HEK293T (cell line): ENCODE measurements at regions not wholly inside any gene's neighbourhood (a gene's known extent, or its start where the extent isn't known, plus 50 kb on each side); places are given as distances from the start of the nearest gene placed in this dataset.

Source experiments
- ARNT ChIP-seq: fragments of 450-650 bp; IDR thresholded peaks from 2 replicates; pipeline ENCODE4 v1.6.1; 2017; ENCODE audit warnings: mild to moderate bottlenecking
- BHLHE40 ChIP-seq: fragments of 450-650 bp; IDR thresholded peaks from 2 replicates; pipeline ENCODE4 v1.6.1; 2016; ENCODE audit warnings: mild to moderate bottlenecking, moderate library complexity, borderline replicate concordance
- ELF4 ChIP-seq: fragments of 450-650 bp; IDR thresholded peaks from 2 replicates; pipeline ENCODE4 v1.6.1; 2017; ENCODE audit warnings: antibody characterized with exemption
- FOXK2 ChIP-seq: fragments of 450-650 bp; IDR thresholded peaks from 2 replicates; pipeline ENCODE4 v1.6.1; 2016; ENCODE audit warnings: mild to moderate bottlenecking
- FOXM1 ChIP-seq: fragments of 450-650 bp; IDR thresholded peaks from 2 replicates; pipeline ENCODE4 v1.6.1; 2017; ENCODE audit warnings: mild to moderate bottlenecking, borderline replicate concordance
- NFRKB ChIP-seq: fragments of 450-650 bp; IDR thresholded peaks from 2 replicates; pipeline ENCODE4 v1.6.1; 2016; ENCODE audit warnings: mild to moderate bottlenecking, moderate library complexity
- PKNOX1 ChIP-seq: fragments of 450-650 bp; IDR thresholded peaks from 2 replicates; pipeline ENCODE4 v1.6.1; 2016
- SP1 ChIP-seq: fragments of 450-650 bp; IDR thresholded peaks from 2 replicates; pipeline ENCODE4 v1.6.1; 2017
- SUZ12 ChIP-seq: fragments of 450-650 bp; IDR thresholded peaks from 2 replicates; pipeline ENCODE4 v1.6.1; 2016; ENCODE audit warnings: mild to moderate bottlenecking
- TARDBP ChIP-seq: fragments of 450-650 bp; IDR thresholded peaks from 2 replicates; pipeline ENCODE4 v1.6.1; 2016

- TF ChIP-seq ELF4 (no peak), BHLHE40 (no peak), SP1 (no peak), ARNT (no peak), PKNOX1 (no peak), FOXM1 (no peak), SUZ12 (no peak), FOXK2 (no peak), TARDBP (no peak), NFRKB (no peak)
Measured at GRCh38 chr14:101008196-101008595, 104.7 kb upstream of the RTL1 start.
